ENCODE measurements at regions not wholly inside any gene's neighbourhood (a gene's known extent, or its start where the extent isn't known, plus 50 kb on each side); places are given as distances from the start of the nearest gene placed in this dataset.
"Not testable (repeated sequence)": the region's sequence is repeated elsewhere in the genome, so short reads cannot be mapped to it uniquely, and the experiment has no call there.

GRCh38 chr1:146282807-146283526 lies 54.1 kb upstream of the NOTCH2NLA start:
- not testable (repeated sequence) for DNase-seq (ENCODE audit: low read depth, low spot score)

- DNase-seq (ENCODE audit: low read depth, low spot score) = not testable (repeated sequence)
These were observed 52.7 kb upstream of the NOTCH2NLA start for GRCh38 chr1:146281522-146281921.

DNA sequence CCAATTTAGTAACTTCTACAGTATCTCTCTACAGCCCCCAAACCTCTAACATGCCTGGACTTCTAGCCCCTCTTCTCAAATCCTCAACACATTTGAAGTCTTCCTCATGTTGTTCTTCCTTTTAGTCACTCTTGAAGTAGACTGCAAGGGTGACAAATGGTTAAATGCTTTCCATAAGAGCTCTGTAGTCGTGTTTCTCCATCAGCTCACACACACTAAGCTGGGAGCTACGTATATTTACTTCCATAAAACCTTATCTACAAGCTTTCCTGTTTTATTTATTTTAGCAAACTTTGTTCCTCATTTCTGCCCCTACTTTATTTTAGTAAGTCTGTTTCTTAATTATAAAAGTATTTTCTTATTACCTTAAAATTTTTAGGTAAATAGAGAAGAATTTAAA lies 49.9 kb upstream of the NOTCH2NLA start:
- not testable (repeated sequence) for DNase-seq (ENCODE audit: low read depth, low spot score)

All from smooth muscle cell of the brain vasculature (primary cell).